Neural cell (in vitro differentiated cells): ENCODE measurements at regions not wholly inside any gene's neighbourhood (a gene's known extent, or its start where the extent isn't known, plus 50 kb on each side); places are given as distances from the start of the nearest gene placed in this dataset.

Experiments
- H2AFZ ChIP-seq: fragments of 200-600, 300-800 bp; sonication (generic), shearing (Covaris generic); 2 replicates; pipeline ENCODE4 v1.6.0; 2014; ENCODE audit warnings: low read depth, mild to moderate bottlenecking, antibody characterized with exemption, low read length, moderate library complexity
- H3F3A ChIP-seq: fragments of 200-600 bp; shearing (Covaris generic); 2 replicates; pipeline ENCODE4 v1.6.1; 2016; ENCODE audit warnings: mild to moderate bottlenecking, moderate library complexity, mixed read lengths, antibody characterized with exemption, low read length; ENCODE audit not compliant: insufficient read depth, poor library complexity, severe bottlenecking
- H3K27ac ChIP-seq: fragments of 200-600, 300-800 bp; sonication (generic), shearing (Covaris generic); 2 replicates; pipeline ENCODE4 v1.5.1; 2014; ENCODE audit warnings: mild to moderate bottlenecking, low read length, moderate library complexity
- H3K27me3 ChIP-seq: fragments of 300-800, 200-600 bp; sonication (generic), shearing (Covaris generic); 2 replicates; pipeline ENCODE4 v1.6.0; 2014; ENCODE audit warnings: mild to moderate bottlenecking, low read depth, low read length, moderate library complexity; ENCODE audit not compliant: insufficient read depth
- H3K36me3 ChIP-seq: fragments of 300-800, 200-600 bp; sonication (generic), shearing (Covaris generic); 2 replicates; pipeline ENCODE4 v1.5.1; 2014; ENCODE audit warnings: mild to moderate bottlenecking, antibody characterized with exemption, low read length, moderate library complexity; ENCODE audit not compliant: insufficient read depth
- H3K4me2 ChIP-seq: fragments of 300-800, 200-600 bp; sonication (generic), shearing (Covaris generic); 2 replicates; pipeline ENCODE4 v1.6.0; 2014; ENCODE audit warnings: mild to moderate bottlenecking, low read length
- H3K4me3 ChIP-seq: fragments of 300-800, 200-600 bp; sonication (generic), shearing (Covaris generic); 2 replicates; pipeline ENCODE4 v1.5.1; 2014; ENCODE audit warnings: mild to moderate bottlenecking, low read length, moderate library complexity
- H3K79me2 ChIP-seq: fragments of 200-600 bp; shearing (Covaris generic); replicated peaks from 2 replicates; pipeline ENCODE4 v1.6.0; 2014; ENCODE audit warnings: mild to moderate bottlenecking, low read length, moderate library complexity; ENCODE audit not compliant: insufficient read depth
- H3K9ac ChIP-seq: fragments of 300-800, 200-600 bp; sonication (generic), shearing (Covaris generic); 2 replicates; pipeline ENCODE4 v1.6.1; 2016; ENCODE audit warnings: mild to moderate bottlenecking, low read length, mixed read lengths
- H3K9me2 ChIP-seq: fragments of 200-600 bp; shearing (Covaris generic); 2 replicates; pipeline ENCODE4 v1.6.1; 2016; ENCODE audit warnings: mild to moderate bottlenecking, low read length, mixed read lengths; ENCODE audit not compliant: insufficient read depth
- H3K9me3 ChIP-seq: fragments of 200-600, 300-800 bp; sonication (generic), shearing (Covaris generic); 2 replicates; pipeline ENCODE4 v1.6.1; 2016; ENCODE audit warnings: mild to moderate bottlenecking, mixed run types, low read length, moderate library complexity, mixed read lengths
- H4K20me1 ChIP-seq: fragments of 200-600 bp; shearing (Covaris generic); 2 replicates; pipeline ENCODE4 v1.6.1; 2016; ENCODE audit warnings: mild to moderate bottlenecking, mixed run types; ENCODE audit not compliant: insufficient read depth
- CTCF ChIP-seq: fragments of 450-650 bp; IDR thresholded peaks from 2 replicates; pipeline ENCODE4 v1.5.1; 2014; ENCODE audit warnings: antibody characterized with exemption, mild to moderate bottlenecking, moderate library complexity; ENCODE audit not compliant: poor library complexity, severe bottlenecking
- EP300 ChIP-seq: fragments of 450-650 bp; conservative IDR thresholded peaks from 2 replicates; pipeline ENCODE4 v1.6.1; 2014; ENCODE audit warnings: antibody characterized with exemption, mild to moderate bottlenecking, moderate library complexity; ENCODE audit not compliant: poor library complexity, severe bottlenecking
- EZH2 ChIP-seq: fragments of 200-600, 300-800 bp; shearing (Covaris generic), sonication (generic); IDR thresholded peaks from 2 replicates; pipeline ENCODE4 v1.6.1; 2014; ENCODE audit warnings: antibody characterized with exemption, low read length, borderline replicate concordance, mild to moderate bottlenecking; ENCODE audit not compliant: insufficient read depth, poor library complexity, severe bottlenecking
- MXI1 ChIP-seq: fragments of 450-650 bp; conservative IDR thresholded peaks from 2 replicates; pipeline ENCODE4 v1.6.1; 2014; ENCODE audit warnings: antibody characterized with exemption, mild to moderate bottlenecking; ENCODE audit not compliant: poor library complexity, severe bottlenecking
- POLR2AphosphoS5 ChIP-seq: IDR thresholded peaks from 2 replicates; pipeline ENCODE4 v1.6.1; 2012
- RAD21 ChIP-seq: fragments of 450-650 bp; conservative IDR thresholded peaks from 2 replicates; pipeline ENCODE4 v1.6.1; 2014; ENCODE audit warnings: antibody characterized with exemption, mild to moderate bottlenecking, moderate library complexity
- REST ChIP-seq: IDR thresholded peaks from 2 replicates; pipeline ENCODE4 v1.6.1; 2012; ENCODE audit warnings: borderline replicate concordance
- SMC3 ChIP-seq: fragments of 450-650 bp; conservative IDR thresholded peaks from 2 replicates; pipeline ENCODE4 v1.6.1; 2014; ENCODE audit warnings: antibody characterized with exemption, mild to moderate bottlenecking, moderate library complexity; ENCODE audit not compliant: poor library complexity
- TAF1 ChIP-seq: IDR thresholded peaks from 2 replicates; pipeline ENCODE4 v1.6.1; 2012; ENCODE audit warnings: low read depth

- Histone ChIP-seq H2AFZ (no peak overlapping the region), H3K9ac (no peak overlapping the region)
Observed at GRCh38 chr10:33697016-33697415, 362.5 kb upstream of the NRP1 start.

GRCh38 chr10:33695536-33695935 lies 361.1 kb upstream of the NRP1 start:
- no peak overlapping the region for H3K4me2 ChIP-seq
- no peak overlapping the region for H3K27ac ChIP-seq
- H3F3A ChIP-seq, result no peaks in the 10 kb centered on the region
- H3K79me2 ChIP-seq, result no peaks in the 10 kb centered on the region
- H4K20me1 ChIP-seq, result no peaks in the 10 kb centered on the region
- no peaks in the 10 kb centered on the region for H3K9me2 ChIP-seq
- H3K4me3 ChIP-seq, result no peak overlapping the region
- no peaks in the 10 kb centered on the region for H3K36me3 ChIP-seq
- H3K9ac ChIP-seq, result no peak overlapping the region
- H3K27me3 ChIP-seq, result no peaks in the 10 kb centered on the region
- no peaks in the 10 kb centered on the region for H3K9me3 ChIP-seq
- H2AFZ ChIP-seq, result no peak overlapping the region
- TF ChIP-seq REST, result no peak
- no peak for TF ChIP-seq TAF1
- no peak for TF ChIP-seq EZH2
- TF ChIP-seq RAD21, result no peak
- TF ChIP-seq SMC3, result no peak
- TF ChIP-seq POLR2AphosphoS5, result no peak
- no peak for TF ChIP-seq MXI1
- TF ChIP-seq EP300, result no peak

More at GRCh38 chr10:33697016-33697415, 362.5 kb upstream of the NRP1 start:
- H3K4me3 ChIP-seq, result no peak overlapping the region
- H3K79me2 ChIP-seq, result no peaks in the 10 kb centered on the region
- no peak overlapping the region for H3K4me2 ChIP-seq
- H3K9me3 ChIP-seq, result no peaks in the 10 kb centered on the region
- no peaks in the 10 kb centered on the region for H3K27me3 ChIP-seq
- H4K20me1 ChIP-seq, result no peaks in the 10 kb centered on the region
- no peaks in the 10 kb centered on the region for H3K9me2 ChIP-seq
- TF ChIP-seq POLR2AphosphoS5 (no peak), SMC3 (no peak), EP300 (no peak), REST (no peak), CTCF (no peak)
- no peak overlapping the region for H3K27ac ChIP-seq
- no peaks in the 10 kb centered on the region for H3F3A ChIP-seq
- H3K36me3 ChIP-seq, result no peaks in the 10 kb centered on the region
